NCI-H345 treated with DMSO at 0.1 percent for 48 hours (cell line): ENCODE measurements at regions not wholly inside any gene's neighbourhood (a gene's known extent, or its start where the extent isn't known, plus 50 kb on each side); places are given as distances from the start of the nearest gene placed in this dataset.

Source experiments
- DNase-seq: peaks from one replicate; lab custom pipeline; 2025; ENCODE audit not compliant: unreplicated experiment; lab: John Stamatoyannopoulos, UW

- no peak for DNase-seq
These were observed 671.7 kb upstream of the PTBP2 start for GRCh38 chr1:96049759-96050409.

DNA sequence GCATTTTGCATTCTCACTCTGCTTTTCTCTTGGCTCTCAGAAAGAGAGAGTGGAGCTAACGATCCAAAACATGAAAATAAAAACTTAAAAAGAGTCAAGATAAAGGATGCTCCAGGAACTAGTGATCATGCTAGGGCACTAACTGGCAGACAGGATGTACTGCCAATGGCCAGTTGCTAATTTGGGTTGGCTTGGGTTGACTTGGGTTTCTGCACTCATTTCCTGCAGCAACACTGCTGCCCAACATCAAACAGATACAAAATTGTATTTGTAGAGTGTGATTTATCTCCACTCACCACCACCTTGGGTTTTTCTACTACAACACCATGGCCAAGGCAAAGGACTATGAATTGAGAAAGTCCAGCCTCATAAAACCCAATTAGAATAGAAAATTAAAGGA, 662.3 kb upstream of the PTBP2 start:
- no peak for DNase-seq

DNA sequence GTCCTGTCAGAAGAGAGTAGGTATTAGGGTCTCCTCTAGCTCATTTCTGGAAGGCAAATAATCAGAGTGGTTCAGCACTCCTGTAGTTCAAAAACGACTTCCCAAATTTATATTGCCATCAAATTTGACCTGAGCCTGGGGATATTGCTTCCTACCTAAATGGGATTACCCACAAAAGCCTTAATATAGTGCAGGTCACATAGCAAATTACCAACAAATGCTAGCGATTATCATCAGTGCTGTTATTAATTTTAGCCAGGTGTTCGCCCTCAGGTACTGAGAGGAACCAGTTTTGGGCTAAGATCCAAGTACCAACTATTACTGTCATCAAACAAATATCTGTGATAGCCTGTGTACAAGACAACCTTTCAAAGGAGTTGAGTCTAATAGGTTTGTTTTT, 661.8 kb upstream of the PTBP2 start:
- no peak for DNase-seq

DNA sequence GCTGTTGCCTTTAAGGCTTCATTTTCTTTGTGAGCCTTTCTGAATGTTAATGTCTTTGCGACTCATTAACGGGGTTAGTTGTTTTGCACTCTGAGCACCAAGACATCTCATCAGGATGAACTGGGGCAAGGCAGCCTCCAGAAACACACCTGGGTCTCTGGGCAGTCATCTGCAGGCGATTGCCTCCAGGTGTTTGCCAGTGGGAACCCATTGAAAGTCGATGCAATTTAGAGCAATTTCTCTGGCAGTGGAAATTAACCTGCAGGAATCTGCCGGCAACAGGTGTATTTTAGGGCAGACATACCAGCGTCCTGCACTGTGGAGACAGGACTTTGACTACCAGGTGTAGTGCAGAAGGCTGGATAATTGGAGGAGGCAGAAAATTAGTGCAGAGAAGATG, 661.0 kb upstream of the PTBP2 start:
- DNase-seq, result no peak

DNA sequence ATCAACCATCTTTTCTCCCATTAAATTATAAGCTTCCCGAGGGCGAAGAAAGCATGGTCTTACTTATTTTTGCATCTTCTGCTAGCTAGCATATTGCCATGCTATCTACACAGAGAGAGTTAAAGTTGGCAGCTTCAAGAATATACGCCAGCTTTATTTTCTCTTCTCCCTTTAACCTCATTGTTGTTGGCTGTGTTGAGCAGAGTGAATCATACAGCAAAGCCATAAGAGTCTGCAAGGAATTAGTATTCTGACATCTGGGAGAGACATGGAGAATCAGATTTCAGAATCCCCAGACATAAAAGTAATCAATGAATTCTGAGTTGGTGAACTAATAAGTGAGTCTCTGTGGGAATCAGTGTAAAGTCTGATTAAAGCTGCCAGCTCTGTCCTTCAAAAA, 649.6 kb upstream of the PTBP2 start:
- no peak for DNase-seq

GRCh38 chr1:96073100-96073499, 648.5 kb upstream of the PTBP2 start:
- DNase-seq, result no peak

GRCh38 chr1:96074422-96074821, 647.2 kb upstream of the PTBP2 start:
- no peak for DNase-seq

- no peak for DNase-seq
These were observed 646.6 kb upstream of the PTBP2 start for GRCh38 chr1:96074876-96075577.

DNA sequence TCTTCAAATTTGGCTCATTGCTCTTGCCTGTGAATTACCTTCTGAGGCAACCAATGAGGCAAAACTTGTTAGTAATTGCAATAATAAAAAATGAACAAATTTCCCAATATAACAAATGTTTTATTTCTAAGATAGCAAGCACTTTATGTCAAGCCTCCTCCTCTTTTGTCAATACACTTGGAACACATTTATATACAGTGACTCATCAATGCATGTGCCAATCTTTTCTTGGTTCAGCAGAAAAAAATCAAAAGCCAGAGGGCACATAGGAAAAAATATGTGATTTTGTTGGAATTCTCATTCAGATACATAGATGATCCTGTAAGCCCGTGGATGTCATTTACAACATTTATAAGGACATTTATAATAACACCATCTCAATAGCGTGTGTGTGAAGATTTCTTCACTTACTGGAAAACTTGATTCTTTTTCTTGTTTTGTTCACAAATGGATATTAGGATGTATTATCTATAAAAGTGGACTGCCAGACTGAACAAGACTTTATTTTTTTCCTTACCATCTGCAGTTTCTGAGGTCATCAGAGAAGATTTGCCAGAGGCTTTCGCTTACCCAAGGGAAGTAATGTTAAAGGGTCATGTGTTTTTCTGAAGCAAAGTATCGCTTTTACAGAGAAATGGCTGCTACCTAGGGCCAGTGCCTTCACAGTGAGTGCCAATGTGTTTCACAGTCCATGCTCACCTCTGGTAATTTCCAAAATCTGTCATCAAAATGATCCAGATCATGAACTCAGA, 645.7 kb upstream of the PTBP2 start:
- no peak for DNase-seq

DNA sequence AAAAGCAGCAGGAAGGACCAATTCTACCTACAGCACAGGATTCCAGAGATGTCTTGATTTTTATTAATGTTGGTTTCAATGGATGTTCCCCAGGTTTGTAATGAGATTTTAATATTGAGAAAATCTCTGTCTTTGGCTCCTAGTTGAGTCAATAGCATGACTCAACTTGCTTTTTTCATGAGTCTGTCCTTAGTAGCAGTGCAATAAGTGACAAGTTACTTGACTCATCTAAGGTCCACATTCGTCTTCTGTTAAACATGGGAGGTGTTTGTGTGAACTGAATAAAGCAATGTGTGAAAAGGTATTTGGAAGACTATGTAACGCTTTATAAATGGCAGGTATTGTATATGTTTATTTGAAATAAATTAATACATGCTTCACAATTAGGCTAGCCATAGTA, 645.0 kb upstream of the PTBP2 start:
- no peak for DNase-seq

DNA sequence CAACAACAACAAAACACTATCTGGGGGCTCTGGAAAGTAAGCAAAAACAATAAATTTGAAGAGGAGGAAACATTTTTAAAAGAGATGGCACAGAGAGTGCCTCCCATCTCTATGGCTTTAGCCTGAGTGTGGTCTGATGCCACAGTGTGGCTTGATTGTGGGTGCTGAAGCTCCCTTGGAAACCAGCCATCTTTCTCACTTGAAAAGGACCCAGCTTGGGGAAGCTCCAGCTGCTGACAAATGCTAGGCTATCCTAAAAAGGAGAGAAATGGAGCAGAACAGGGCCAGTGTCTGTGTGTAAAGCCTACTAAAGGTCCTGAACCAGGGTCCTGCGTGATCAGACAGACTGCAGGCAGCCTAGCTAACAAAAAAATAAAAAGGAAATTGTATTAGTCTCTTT, 642.0 kb upstream of the PTBP2 start:
- DNase-seq, result no peak

- no peak for DNase-seq
These were observed 640.7 kb upstream of the PTBP2 start for GRCh38 chr1:96080925-96081324.

DNA sequence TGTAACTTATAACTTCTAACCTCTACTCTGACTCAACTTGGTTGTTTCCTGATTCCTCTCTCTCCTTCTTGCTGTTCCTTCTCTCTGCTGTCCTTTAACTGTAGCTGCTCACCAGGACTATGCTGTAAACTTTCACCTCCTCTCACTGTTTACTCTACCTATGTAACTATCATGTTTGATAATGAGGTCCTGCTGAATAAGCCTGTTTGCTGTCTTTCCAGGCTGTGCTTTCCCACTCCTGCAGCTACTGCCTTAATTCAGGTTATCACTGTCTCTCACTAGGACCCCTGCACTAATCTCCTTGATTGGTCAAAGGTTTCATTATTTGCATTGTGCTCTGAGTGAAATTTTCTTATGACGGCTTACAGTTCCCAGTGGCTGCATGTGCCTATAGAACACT, 633.9 kb upstream of the PTBP2 start:
- DNase-seq, result no peak

DNA sequence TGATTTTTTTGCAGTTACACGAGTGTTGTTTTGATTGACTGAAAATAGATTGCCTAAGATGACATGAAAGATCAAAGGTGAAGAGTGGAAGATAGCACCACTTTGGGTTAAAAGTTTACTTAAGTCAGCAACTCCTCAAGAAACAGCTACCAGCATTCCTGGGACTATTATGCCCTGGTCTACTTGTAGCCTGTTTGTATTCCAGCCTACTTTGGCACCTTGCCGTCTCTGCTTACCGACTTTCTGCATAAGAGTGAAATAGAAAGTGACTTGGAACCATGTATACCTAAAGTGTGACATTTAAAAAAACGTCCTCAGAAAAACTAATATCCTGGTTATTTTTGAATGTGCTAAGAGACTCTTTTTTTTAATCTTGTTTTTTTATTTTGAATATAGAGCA, 631.5 kb upstream of the PTBP2 start:
- no peak for DNase-seq

DNA sequence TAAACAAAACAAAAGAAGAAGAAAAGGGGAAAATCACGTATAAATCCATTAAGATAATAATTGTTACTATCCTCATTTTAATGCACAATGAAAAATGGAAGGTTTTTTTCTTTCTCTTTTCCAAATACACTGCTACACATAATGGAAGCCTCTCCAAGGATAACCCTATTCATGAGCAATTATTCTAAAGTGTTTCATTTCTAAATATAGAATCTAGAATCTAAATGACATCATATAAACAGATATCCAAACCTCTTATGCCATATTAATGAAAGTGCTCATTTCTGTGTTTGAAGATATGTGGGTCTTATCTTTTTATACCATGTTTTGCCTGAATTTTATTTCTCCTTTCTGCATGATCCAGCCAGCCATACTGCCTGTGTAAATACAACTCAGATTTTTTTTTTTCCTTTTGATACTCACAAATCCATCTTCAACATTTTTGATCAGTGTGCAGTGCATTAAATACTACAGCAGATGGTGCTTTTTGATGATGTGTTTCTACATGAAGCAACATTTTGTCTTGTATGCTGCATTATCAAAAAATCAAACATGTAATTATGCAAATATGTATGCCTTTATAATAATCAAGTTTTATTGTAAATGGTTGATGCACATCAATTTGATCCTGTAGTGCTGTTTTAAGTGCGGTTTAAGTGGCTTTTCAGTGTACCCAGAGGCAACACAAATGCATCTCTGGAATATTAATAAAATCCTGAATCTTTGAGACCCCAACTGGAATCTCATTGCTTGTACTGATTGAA, 625.6 kb upstream of the PTBP2 start:
- no peak for DNase-seq

- DNase-seq, result no peak
These were observed 624.8 kb upstream of the PTBP2 start for GRCh38 chr1:96096613-96097321.

DNA sequence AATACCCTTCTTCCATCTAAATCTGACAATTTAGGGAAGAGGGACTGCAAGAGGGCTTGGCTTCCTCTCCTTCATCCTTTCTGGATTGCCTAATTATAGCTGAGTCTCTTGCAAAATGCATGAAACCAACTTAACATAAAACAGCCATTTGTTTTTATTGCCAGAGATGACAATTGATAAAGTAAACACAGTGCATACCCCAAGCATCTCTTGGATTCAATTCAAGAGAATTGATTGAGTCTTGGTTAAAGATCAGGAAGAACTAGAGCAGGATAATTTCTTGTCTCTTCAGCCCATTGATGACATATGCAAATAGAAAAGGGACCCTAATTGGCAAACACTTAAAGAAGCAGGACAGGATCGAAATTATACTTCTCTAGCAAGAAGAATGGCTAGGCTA, 617.1 kb upstream of the PTBP2 start:
- no peak for DNase-seq

DNA sequence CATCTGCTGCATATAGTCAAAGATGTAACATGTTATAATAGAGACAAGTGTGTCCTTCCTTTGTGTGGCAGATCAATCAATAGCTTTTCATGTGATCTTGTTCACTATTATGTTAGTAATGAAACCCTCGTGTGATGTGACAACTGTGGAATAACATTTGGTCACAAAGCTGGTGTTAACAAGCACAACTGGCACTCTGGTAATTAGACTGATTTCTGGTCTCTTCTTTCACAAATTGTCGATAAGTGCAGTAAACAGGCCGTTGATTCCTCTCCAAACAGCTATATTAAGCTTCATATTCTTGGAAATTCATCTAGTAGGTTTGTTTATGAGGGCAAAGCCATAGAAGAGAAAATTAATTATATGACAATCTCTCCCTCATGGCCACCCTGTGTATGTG, 616.7 kb upstream of the PTBP2 start:
- DNase-seq, result no peak

GRCh38 chr1:96116731-96117130, 604.9 kb upstream of the PTBP2 start:
- DNase-seq, result no peak

- DNase-seq, result no peak
These were observed 591.2 kb upstream of the PTBP2 start for GRCh38 chr1:96130432-96130831.

DNA sequence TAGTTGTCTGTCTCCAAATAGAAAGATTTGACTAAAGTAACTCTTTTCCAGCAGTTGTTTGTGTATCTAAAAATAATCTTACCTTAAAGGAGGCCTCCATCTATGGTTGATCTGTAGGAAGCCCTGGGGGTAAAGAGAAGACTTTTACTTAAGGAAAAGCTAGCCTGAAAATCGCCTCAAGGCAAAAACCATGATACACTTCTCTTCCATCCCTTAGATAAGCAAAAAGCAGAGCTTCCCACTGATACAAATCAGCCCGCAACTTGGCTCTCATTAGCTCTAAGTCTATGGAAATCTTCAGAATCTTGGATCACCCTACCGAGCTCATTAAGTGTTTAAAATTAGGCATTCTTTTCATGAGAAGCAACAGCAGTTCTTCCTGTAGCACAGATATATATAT, 576.9 kb upstream of the PTBP2 start:
- DNase-seq, result no peak
